Dermis blood vessel endothelial cell (primary cell): ENCODE measurements at regions not wholly inside any gene's neighbourhood (a gene's known extent, or its start where the extent isn't known, plus 50 kb on each side); places are given as distances from the start of the nearest gene placed in this dataset.

ENCODE experiments used
- DNase-seq: peaks from one replicate; pipeline ENCODE4 v3.0.0; 2010

- DNase-seq: no peak
These were observed 351.6 kb upstream of the TMCO5A start for GRCh38 chr15:37582852-37583251.

GRCh38 chr15:37586011-37586583 lies 348.3 kb upstream of the TMCO5A start:
- DNase-seq: no peak

- DNase-seq: peak; percentile 1
These were observed 347.5 kb upstream of the TMCO5A start for GRCh38 chr15:37586976-37587375.

- no peak for DNase-seq
These were observed 340.0 kb upstream of the TMCO5A start for GRCh38 chr15:37594417-37594816.

DNA sequence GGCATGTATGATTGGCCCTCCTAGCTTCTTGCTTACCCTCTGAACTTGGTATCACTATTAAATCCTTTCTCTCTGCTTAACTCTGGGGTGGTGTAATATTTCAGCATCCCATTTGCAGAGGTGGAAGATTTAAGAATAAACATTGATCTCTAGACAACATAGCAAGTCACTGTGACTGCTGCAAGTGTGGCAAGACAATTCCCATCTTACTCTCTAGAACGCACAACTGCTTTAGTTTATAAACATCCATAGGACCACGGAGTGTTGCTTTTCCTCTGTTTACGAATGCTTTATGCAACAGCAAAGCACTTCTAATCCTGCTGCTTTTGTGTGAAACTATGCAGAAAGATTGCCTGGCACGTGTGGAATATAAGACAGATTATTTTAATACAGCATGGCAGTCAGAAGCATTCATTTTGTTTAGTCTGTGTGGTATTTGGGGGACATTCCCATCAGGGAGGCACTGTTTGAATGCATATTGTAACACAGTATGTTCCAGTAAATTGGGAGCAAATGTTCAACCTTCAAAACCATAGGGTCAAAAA lies 338.9 kb upstream of the TMCO5A start:
- no peak for DNase-seq

- no peak for DNase-seq
These were observed 335.3 kb upstream of the TMCO5A start for GRCh38 chr15:37599156-37599555.

DNA sequence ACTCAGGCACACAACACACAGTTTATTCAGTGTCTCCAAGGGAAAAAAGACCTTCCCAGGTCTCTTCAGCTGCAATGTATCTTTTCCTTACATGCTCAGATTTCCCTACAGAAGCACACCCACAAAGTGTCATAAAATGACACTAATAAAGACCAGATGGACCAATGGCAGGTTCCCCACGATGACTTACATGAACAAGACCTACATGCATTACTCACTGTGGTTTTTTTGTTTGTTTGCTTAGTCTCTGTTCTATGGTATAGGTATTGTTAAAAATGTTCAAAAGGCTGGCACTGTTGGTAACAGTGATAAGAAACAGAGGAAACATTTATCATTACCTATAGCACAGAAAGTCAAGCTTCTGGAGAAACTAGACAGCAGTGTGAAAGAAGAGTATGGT lies 318.2 kb upstream of the TMCO5A start:
- no peak for DNase-seq

- no peak for DNase-seq
These were observed 316.1 kb upstream of the TMCO5A start for GRCh38 chr15:37618353-37618752.

DNA sequence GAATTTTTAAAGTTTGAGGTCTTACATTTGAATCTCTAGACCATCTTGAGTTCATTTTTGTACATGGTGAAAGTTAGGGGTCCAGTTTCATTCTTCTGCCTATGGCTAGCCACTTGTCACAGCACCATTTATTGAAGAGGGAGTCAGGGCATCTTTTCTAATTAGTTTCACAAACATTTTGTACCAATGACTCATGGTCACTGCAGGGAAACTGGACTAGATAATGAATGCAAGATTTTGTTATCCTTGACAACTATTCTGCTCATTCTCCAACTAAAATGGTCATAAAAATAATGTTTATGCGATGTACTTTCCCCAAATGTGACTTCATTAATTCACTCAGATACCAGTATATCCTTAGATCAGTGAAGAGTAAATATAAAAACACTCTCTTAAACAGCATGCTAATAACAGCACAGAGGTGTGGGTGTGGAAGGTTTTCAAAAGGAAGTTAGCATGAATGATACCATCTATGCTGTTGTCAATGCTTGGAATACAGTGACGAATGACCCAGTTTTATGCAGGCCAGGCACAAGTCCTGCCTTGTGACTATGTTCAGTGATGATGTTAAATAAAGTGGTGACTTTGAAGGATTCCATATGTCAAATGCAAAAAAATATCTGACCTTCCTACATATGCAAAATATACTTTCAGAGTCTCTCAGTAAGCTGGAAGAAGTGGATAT lies 314.9 kb upstream of the TMCO5A start:
- DNase-seq: no peak

DNA sequence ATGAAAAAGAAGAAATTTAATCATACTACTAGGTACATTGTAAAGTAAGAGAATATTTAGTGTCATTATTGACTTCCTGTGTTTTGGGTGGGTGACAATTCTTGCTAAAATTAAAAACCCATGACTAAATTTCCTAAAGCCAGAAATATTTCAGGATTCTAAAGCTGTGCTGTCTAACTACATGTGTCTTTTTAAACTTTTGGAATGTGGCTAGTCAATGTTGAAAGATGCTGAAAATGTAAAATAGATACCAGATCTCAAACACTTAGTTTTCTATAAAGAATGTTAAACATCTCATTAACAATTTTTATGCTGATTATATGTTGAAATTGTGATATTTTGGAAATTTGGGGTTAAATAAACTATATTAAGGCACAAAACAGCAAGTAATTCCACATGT lies 308.9 kb upstream of the TMCO5A start:
- no peak for DNase-seq

GRCh38 chr15:37628507-37628906 lies 305.9 kb upstream of the TMCO5A start:
- DNase-seq: no peak

DNA sequence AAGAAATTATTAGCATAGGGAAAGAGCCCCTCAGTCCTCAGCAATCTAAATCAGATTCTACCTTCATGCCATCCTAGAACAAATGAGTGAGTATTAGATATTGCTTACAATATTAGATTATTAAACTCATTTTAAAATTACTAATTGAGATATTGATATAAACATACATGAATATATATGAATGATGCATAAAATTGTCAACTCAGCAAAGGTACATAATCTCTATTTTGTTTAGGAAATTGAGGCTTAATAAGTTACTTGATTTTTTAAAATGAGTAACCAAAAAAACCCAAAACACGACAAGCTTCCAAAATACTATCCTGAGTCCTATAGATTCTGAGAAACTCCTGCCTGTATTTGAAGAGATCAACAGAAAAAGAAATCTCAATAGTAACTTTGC lies 297.7 kb upstream of the TMCO5A start:
- no peak for DNase-seq

GRCh38 chr15:37638116-37638515 lies 296.3 kb upstream of the TMCO5A start:
- DNase-seq: no peak

GRCh38 chr15:37638691-37639090 lies 295.7 kb upstream of the TMCO5A start:
- no peak for DNase-seq

DNA sequence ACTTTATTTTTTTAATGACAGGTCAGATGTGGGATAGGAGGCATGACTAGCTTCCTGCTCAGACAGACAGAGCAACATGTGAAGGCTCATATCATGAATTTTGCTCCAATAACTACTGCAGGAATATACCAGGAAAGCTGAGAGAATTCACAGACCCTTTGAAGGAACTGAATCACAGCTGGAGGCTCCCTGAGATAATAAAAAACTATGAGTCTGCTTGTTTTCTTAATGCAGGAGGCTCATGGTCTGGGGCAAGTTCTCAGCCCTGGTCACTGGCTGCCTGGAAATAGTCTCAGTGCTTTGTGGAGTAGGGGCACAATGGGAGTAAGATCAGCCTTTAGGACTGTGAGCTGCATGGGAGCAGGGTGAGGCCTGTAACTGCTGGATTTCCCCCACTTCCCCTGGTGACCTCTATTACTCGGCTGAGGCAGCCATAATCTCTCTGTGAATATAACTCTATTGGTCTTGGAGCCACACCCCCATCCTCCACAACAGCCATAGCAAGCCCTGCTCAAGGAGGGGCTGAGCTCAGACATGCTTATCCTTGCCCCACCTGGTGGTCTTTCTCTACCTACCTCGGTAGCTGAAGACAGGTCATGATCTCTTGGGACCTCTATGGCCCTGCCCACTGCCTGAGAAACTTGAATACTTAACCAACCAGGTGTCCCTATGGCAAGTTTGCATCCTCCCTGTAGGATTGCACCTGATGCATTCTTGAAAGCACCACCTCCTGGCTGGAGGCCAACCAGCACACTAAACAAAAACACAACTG lies 281.6 kb upstream of the TMCO5A start:
- no peak for DNase-seq

DNA sequence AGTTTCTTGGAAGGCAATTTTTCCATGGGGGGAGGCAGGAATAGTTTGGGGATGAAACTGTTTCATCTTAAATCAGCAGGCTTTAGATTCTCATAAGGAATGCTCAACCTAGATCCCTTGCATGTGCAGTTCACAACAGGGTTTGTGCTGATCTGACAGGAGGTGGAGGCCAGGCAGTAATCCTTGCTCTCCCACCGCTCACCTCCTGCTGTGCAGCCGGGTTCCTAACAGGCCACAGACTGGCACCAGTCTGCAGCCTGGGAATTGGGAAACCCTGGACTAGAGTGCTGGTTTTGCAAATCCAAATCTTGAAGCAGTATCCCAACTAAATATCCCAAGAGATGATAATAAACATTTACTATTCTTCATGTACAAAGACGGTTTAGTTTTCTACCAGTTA lies 256.3 kb upstream of the TMCO5A start:
- DNase-seq: no peak

DNA sequence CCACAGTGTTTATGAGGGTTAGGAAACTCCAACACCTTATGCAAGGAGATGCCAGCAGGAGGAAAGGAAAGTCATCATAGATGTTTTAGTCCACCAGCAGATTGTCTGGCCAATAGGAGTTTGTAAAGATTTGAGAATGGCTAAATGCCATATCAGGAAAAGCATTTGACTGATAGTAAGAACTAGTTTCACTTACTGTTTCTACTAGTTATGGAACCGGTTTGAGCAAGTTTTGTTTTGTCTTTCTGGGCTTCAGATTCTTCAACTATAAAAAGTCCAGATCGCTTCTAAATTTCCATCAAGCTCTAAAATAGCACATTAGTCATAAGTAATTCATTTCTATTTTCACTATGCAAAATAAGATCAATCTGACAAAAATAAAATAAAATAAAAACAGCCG lies 254.8 kb upstream of the TMCO5A start:
- DNase-seq: no peak

DNA sequence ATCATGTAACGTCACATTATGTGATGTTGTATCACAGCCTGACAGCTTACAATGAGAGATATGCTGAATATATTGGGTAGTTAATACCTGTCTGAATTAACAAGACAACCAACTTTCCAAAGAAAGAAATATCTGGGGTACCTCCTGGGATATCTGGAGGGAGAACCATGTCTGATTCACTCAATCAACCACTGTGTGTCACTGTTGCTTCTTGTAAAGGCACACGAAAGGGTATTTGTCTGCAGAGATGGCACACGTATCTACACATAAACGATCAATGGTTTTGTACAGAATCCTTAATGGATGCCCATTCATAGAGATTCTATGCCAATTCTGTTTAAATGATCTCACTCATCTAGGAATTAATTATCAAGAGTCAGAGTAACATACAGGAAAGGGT lies 252.1 kb upstream of the TMCO5A start:
- no peak for DNase-seq

GRCh38 chr15:37691911-37692310 lies 242.5 kb upstream of the TMCO5A start:
- DNase-seq: no peak

GRCh38 chr15:37693926-37694325 lies 240.5 kb upstream of the TMCO5A start:
- DNase-seq: no peak

DNA sequence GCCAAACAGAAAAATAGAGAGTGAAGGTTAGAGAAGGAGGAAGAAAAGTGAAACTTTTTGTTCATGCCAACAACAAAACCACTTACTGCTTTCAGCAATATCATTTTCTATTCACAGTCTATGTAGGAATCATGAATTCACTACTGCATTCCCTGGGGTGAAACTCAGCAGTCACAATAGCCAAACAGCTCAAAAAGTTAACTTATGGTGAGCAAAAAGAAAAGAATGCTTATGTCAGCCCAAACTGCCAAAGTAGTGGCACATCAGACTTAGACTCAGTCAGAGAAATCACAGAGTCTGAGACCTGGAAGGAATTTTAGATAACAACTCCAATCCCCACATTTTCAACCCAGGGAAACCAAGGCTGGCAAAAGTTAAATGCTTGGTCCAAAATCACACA lies 238.7 kb upstream of the TMCO5A start:
- DNase-seq: no peak

DNA sequence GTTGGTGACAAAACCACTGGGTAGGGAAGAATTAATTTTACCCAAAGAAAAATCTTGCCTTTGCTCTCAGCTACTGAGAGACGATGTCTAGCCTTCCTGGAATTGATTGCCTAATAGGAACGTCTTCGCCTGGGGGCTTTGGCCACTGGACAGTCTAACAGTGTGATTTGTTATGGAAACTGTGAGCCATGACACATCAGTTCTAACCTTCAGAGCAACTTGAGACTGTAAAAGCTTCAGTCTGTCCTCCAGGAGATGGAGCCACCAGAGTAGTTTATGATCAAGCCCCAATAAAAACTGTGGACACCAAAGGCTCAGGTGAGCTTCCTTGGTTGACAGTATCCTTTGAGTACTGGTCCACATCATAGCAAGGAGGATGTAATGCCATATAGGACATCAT lies 235.8 kb upstream of the TMCO5A start:
- DNase-seq: no peak

GRCh38 chr15:37701230-37701629 lies 233.2 kb upstream of the TMCO5A start:
- no peak for DNase-seq

- DNase-seq: no peak
These were observed 224.8 kb upstream of the TMCO5A start for GRCh38 chr15:37709669-37710068.
